Astrocyte (in vitro differentiated cells and primary cell): ENCODE measurements at regions not wholly inside any gene's neighbourhood (a gene's known extent, or its start where the extent isn't known, plus 50 kb on each side); places are given as distances from the start of the nearest gene placed in this dataset.
"Not testable (repeated sequence)": the region's sequence is repeated elsewhere in the genome, so short reads cannot be mapped to it uniquely, and the experiment has no call there.

ENCODE experiments used
- CTCF ChIP-seq: IDR thresholded peaks from 2 replicates; pipeline ENCODE4 v1.5.1; 2011; ENCODE audit warnings: low read depth, mild to moderate bottlenecking, inconsistent platforms, low read length, moderate library complexity; ENCODE audit not compliant: insufficient read depth
- EZH2 ChIP-seq: IDR thresholded peaks from 2 replicates; pipeline ENCODE4 v1.6.1; 2012; ENCODE audit warnings: mild to moderate bottlenecking, low read length, inconsistent platforms; ENCODE audit not compliant: insufficient read depth

GRCh38 chr21:14008436-14008835 is 202.3 kb downstream of the LIPI start:
- not testable (repeated sequence) for TF ChIP-seq CTCF, EZH2
